GM19468 (cell line): ENCODE measurements at regions not wholly inside any gene's neighbourhood (a gene's known extent, or its start where the extent isn't known, plus 50 kb on each side); places are given as distances from the start of the nearest gene placed in this dataset.

ENCODE experiments used
- ATAC-seq: cut with Tn5 transposase; IDR thresholded peaks from one replicate; pipeline ENCODE4 v1.9.1; 2021; ENCODE audit warnings: mild to moderate bottlenecking, moderate library complexity, moderate number of reproducible peaks; ENCODE audit not compliant: unreplicated experiment; ENCODE audit errors: extremely low read depth

DNA sequence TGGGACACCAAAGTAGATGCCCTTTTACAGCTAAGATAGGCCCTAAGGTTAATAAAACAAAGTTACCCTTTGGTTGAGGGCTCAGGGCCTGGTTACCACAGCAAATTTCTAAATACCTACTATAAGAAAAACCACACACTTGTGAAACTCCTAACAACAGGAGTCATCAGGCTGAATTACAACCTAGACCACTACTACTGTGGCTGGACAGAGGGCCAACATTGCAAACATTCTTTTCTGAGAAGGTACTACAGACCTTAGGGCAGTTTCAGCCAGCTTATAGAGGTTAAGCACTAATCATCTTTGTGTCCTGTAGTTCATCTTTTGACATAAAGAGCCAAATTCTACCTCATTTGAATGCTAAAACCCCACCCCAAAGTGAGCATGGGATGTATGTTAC, 504.0 kb downstream of the RAPGEF2 start:
- ATAC-seq = no peak

GRCh38 chr4:159607809-159608208, 504.9 kb downstream of the RAPGEF2 start:
- ATAC-seq = no peak

GRCh38 chr4:159608436-159608835, 505.6 kb downstream of the RAPGEF2 start:
- ATAC-seq = no peak

- no peak for ATAC-seq
Measured at GRCh38 chr4:159632031-159632430, 529.2 kb downstream of the RAPGEF2 start.

DNA sequence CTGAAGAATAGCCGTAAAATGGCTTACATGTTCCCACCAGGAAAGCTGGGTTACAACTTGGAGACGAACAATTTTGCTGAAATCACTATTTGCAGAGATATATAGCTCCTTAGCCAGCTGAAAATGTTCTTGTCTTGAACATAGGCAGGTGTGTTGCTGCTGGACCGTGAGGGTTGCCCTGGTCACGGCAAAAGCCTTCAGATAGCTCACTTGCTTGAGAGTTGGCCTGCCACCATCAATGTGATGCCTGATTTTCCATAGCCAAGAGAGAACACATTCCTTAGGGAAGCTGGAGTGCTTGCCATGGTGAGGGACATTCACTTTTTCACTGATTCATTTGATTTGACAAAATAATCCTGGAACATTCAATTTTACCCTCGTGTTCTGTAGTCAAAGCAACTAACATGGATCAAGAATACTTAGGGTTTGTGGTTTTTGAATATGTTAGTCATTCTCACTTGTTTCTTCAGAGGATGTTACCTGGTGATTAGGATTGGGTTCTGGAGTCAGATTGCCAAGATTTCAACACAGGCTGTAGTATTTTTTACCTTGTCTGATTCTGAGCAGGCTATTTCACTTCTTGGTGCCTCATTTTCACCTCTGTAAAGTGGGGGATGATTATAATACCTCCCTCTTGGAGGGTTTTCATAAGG, 536.9 kb downstream of the RAPGEF2 start:
- no peak for ATAC-seq

GRCh38 chr4:159649237-159649636, 546.4 kb downstream of the RAPGEF2 start:
- ATAC-seq = no peak

DNA sequence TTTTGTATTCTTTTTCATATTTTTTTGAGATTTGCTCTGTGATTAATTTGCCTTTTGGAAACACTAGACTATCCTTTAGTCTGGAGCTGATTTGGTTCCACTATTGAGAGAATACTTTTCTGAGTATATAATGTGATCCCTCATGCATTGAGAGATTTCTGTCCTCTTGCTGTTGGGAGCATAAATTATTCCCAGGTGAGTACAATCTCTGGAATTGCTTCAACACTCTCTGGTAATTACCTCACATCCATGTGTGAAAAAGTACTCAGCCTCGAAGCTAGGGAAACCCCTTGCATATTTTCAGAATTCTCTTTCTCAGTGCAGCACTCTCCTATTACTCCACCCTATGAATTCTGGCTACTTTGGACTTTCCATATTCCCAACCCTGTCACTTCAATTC, 550.0 kb downstream of the RAPGEF2 start:
- ATAC-seq = no peak

DNA sequence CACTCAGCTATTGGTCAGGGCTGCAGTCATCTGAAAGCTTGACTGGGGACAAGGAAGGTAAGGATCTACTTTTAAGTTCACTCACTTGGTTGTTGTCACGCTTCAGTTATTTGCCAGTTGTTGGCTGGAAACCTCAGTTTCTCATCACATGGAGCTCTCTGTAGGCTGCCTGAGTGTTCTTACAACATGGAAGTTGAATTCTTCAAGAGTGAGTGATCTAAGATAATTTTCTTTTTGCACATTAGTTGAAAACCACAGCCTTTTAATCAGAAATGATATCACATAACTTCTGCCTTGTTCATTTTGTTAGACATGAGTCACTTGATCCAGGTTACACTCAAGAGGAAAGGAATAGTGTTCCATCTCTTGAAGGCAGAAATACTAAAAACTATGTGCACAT, 552.7 kb downstream of the RAPGEF2 start:
- ATAC-seq = no peak

DNA sequence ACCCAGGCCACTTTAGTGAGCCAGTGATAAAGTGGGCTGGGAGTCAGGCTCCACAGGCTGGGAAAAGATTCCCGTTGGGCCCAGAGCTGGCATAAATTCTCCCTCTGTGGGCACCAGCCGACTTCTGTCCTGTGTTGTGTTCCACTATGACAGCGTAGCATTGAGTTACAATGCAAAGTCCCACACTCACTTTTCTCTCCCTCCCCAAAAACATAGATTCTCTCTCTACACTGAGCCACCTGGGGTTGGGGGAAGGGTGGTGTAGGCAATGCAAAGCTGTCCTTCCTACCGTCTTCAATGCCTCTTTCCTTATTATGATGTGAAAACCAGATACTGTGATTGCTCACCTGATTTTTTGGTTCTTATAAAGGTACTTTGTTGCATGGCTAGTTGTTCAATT, 566.2 kb downstream of the RAPGEF2 start:
- ATAC-seq = no peak

DNA sequence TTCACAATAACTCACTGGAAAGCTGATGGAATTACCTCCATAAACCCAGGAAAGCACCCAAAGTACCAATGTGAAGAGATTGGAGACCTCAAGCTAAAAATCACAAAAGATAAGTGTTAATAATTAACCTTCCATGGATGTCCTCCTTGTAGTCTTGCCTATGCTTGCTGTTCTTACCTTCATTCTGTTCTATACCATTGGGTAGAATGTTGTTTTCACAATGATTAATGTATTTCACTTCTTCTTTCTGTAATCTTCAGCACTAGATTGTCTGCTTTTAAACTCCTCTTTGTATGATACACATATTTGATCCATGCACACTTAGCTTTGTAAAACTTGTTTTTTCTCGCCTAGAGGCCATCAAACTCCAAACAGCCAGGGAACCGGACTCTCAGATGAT, 570.3 kb downstream of the RAPGEF2 start:
- no peak for ATAC-seq

- no peak for ATAC-seq
Measured at GRCh38 chr4:159674241-159674640, 571.4 kb downstream of the RAPGEF2 start.

DNA sequence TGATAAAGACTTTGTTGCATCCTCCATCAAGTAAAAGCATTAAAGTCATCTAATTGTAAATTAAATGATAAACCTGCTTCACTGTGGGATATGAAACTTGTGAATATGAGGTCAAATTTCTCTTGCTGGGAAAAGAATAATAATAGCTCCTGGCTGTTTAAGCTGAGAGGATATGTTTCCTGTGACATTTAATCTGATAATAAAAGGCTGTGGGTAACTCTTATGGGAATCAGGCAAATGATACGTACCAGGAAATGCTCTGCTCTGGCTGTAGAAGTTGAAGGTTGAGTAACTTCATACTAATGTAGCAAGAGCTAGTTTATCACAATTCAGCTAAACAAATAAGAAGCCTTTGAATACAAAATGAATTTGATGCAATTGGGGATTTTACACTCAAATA, 574.6 kb downstream of the RAPGEF2 start:
- no peak for ATAC-seq

DNA sequence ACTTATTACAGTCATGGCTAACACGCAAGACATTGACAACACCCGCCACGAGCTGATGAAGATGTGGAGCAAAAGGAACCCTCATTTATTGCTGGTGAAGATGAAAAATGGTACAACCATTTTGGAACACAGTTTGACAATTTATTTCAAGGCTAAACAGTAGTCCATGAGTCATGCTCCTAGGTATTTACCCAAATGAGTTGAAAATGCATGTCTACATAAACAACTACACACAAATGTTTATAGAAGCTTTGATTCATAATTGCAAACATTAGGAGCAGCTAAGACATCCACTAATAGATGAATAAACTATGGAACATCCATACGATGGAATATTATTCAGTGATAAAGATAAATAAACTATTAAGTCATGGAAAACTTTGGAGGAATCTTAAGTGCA, 580.1 kb downstream of the RAPGEF2 start:
- no peak for ATAC-seq

GRCh38 chr4:159684061-159684460, 581.2 kb downstream of the RAPGEF2 start:
- no peak for ATAC-seq

- ATAC-seq = no peak
Measured at GRCh38 chr4:159685340-159686092, 582.6 kb downstream of the RAPGEF2 start.

DNA sequence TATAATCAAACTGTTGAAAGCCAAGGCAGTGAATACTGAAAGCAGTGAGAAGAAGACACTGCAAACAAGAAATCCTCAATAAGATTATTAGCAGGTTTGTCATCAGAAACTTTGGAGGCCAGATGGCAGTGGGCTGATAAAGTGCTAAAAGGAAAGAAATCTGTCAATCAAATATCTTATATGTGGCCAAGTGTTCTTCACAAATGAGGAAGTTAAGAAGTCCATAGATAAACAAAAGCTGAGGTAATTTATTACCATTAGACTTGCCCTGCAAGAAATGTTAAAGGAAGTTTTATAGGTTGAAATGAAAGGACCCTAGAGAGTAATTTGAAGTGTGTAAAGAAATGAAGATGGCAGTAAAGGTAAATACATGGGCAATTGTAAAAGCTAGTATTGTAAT, 586.6 kb downstream of the RAPGEF2 start:
- no peak for ATAC-seq

GRCh38 chr4:159697322-159698283, 594.7 kb downstream of the RAPGEF2 start:
- ATAC-seq = no peak

GRCh38 chr4:159698336-159698735, 595.5 kb downstream of the RAPGEF2 start:
- ATAC-seq = no peak

DNA sequence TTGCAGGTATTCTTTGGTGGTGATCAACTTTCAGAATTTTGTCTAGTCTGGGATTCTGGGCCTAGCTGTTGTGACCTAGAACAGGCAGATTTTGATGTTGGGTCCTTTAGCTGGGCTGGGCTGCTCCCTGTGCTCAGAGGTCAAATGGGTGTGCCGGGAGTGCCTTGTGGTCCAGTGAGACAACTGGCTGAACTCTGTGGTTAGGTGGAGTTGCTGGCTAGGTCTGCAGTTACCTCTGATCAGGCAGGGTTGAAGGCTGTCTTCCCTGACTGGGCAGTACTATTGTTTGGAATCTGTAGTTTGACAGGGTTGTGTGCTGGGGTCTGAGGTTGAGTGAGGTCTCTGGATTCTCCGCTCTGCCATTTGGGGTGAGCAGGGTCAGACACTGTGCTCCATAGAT, 599.3 kb downstream of the RAPGEF2 start:
- ATAC-seq = no peak

DNA sequence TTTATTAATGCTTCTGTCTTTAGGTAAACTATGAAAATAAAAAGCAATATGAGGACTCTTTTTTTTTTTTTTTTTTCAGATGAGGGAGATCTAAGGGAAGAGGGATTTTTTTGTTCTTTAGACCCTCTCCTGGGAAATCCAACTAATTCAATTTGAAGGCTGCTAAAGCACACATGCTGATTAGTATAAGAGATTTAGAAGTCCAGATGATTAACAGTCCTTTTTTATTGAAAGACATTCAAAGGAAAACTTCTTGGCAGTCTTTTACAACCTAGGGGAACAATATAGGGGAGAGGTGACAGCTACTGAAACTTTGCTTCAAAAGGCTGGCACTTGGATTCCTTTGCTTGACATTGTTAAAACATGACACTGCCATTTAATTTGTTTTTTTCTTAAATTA, 602.5 kb downstream of the RAPGEF2 start:
- ATAC-seq = no peak

- no peak for ATAC-seq
Measured at GRCh38 chr4:159706704-159707103, 603.8 kb downstream of the RAPGEF2 start.
